ENCODE measurements at regions not wholly inside any gene's neighbourhood (a gene's known extent, or its start where the extent isn't known, plus 50 kb on each side); places are given as distances from the start of the nearest gene placed in this dataset.

GRCh38 chr5:106172681-106173532, 1497.8 kb downstream of the EFNA5 start:
- no peak for FAIRE-seq

GRCh38 chr5:106171708-106172107, 1499.0 kb downstream of the EFNA5 start:
- FAIRE-seq: no peak

GRCh38 chr5:106171132-106171531, 1499.6 kb downstream of the EFNA5 start:
- FAIRE-seq: no peak

GRCh38 chr5:106167766-106168165, 1503.0 kb downstream of the EFNA5 start:
- no peak for FAIRE-seq

GRCh38 chr5:106163233-106163632, 1507.5 kb downstream of the EFNA5 start:
- FAIRE-seq: no peak

- no peak for FAIRE-seq
These were observed 1511.1 kb downstream of the EFNA5 start for GRCh38 chr5:106159616-106160015.

- no peak for FAIRE-seq
These were observed 1516.4 kb downstream of the EFNA5 start for GRCh38 chr5:106154280-106154716.

GRCh38 chr5:106152569-106152968, 1518.2 kb downstream of the EFNA5 start:
- FAIRE-seq: no peak

- no peak for FAIRE-seq
These were observed 1528.6 kb downstream of the EFNA5 start for GRCh38 chr5:106142116-106142515.

GRCh38 chr5:106140101-106140500, 1530.6 kb downstream of the EFNA5 start:
- no peak for FAIRE-seq

GRCh38 chr5:106136061-106136460, 1534.7 kb downstream of the EFNA5 start:
- FAIRE-seq: no peak

- no peak for FAIRE-seq
These were observed 1535.3 kb downstream of the EFNA5 start for GRCh38 chr5:106135473-106135872.

GRCh38 chr5:106134549-106134948, 1536.2 kb downstream of the EFNA5 start:
- FAIRE-seq: no peak

GRCh38 chr5:106127985-106128384, 1542.8 kb downstream of the EFNA5 start:
- FAIRE-seq: no peak

- no peak for FAIRE-seq
These were observed 1543.4 kb downstream of the EFNA5 start for GRCh38 chr5:106127341-106127781.

- FAIRE-seq: no peak
These were observed 1548.6 kb downstream of the EFNA5 start for GRCh38 chr5:106121972-106122605.

- no peak for FAIRE-seq
These were observed 1554.1 kb downstream of the EFNA5 start for GRCh38 chr5:106116682-106117081.

GRCh38 chr5:106113922-106114321, 1556.8 kb downstream of the EFNA5 start:
- FAIRE-seq: no peak

GRCh38 chr5:106106384-106106783, 1564.4 kb downstream of the EFNA5 start:
- FAIRE-seq: no peak

- no peak for FAIRE-seq
These were observed 1573.4 kb downstream of the EFNA5 start for GRCh38 chr5:106097340-106097739.

- no peak for FAIRE-seq
These were observed 1575.9 kb downstream of the EFNA5 start for GRCh38 chr5:106094839-106095238.

GRCh38 chr5:106094204-106094607, 1576.5 kb downstream of the EFNA5 start:
- FAIRE-seq: no peak

GRCh38 chr5:106093134-106093533, 1577.6 kb downstream of the EFNA5 start:
- no peak for FAIRE-seq

- no peak for FAIRE-seq
These were observed 1578.3 kb downstream of the EFNA5 start for GRCh38 chr5:106092455-106092854.

Data from colon (tissue), 2 donors.